ENCODE measurements at regions not wholly inside any gene's neighbourhood (a gene's known extent, or its start where the extent isn't known, plus 50 kb on each side); places are given as distances from the start of the nearest gene placed in this dataset.

DNA sequence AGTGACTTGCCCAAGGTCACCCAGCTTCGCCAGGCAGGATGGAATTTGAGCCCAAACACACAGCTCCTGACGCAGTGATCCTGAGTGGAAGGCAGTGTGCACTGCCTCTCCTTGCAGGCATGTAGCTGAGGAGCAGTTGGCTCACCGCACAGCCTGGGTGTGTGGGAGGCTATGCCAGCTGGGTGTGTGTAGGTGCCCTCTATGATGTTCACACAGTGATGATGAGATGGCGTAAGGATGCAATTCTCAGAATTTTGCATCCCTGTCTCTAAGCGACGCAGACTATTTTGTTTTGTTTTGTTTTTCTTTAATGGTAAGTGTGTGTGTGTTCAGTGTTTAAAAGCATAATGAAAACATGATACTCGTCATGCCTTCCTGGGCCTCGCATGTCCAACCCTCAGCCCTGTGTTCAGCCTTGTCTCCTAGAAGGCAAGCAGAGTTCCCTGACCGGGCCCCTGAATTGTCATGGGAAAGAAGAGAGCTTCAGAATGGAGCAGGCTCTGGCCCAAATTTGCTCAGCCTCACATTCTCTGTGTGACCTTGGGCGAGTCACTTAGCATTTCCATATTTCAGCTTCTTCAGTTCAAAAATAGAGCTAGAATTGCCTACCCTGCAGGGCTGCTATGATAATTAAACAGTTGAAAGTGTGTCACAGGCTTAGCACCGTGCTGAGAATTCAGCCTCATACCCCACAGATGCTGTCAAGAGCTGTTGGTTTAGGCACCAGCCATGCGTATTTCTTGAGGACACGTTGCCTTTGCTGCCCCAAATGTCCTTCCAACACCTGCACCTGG is 603.6 kb upstream of the RAB6C start:
- no peak for DNase-seq (ENCODE audit: low read depth)
- TF ChIP-seq, protein P1, sequence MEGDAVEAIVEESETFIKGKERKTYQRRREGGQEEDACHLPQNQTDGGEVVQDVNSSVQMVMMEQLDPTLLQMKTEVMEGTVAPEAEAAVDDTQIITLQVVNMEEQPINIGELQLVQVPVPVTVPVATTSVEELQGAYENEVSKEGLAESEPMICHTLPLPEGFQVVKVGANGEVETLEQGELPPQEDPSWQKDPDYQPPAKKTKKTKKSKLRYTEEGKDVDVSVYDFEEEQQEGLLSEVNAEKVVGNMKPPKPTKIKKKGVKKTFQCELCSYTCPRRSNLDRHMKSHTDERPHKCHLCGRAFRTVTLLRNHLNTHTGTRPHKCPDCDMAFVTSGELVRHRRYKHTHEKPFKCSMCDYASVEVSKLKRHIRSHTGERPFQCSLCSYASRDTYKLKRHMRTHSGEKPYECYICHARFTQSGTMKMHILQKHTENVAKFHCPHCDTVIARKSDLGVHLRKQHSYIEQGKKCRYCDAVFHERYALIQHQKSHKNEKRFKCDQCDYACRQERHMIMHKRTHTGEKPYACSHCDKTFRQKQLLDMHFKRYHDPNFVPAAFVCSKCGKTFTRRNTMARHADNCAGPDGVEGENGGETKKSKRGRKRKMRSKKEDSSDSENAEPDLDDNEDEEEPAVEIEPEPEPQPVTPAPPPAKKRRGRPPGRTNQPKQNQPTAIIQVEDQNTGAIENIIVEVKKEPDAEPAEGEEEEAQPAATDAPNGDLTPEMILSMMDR (IDR thresholded peaks at IDR 0.05; ENCODE audit: insufficient read depth, low read length) = no peak
- H3K4me3 ChIP-seq (ENCODE audit: low read depth, low read length) = no peak overlapping the region

DNA sequence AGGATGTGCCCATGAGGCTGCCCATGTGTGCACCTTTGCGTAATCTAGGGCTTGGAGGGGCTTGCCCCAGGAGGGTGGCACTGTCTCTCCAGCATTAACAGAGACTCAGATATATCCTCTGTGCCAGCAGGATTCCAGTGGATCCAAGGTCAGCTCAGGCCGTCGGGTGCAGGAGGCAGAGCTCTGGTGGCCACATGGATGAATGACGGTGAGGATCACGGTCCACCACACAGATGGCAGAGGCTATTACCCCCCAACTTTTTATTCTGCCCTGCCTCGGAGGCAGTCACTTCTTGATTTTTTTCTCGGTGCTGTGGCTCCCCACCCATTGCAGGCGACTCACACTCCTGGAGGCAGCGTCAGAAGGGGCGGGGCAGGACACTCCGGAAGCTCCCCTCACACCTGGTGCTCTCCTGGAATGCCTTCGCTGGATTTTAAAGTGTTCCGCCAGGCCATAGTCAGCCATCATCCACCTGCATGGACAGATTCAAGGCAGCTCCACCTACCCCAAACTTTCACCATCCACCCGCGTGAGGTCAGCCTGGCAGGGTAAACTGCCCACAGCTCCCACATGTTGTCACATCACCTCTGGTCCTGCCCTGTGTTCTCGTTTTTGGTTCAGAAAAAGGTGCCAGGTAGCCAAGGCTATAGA is 602.9 kb upstream of the RAB6C start:
- TF ChIP-seq, protein P1 (IDR thresholded peaks at IDR 0.05; ENCODE audit: insufficient read depth, low read length) = no peak
- H3K4me3 ChIP-seq (ENCODE audit: low read depth, low read length) = no peak overlapping the region
- DNase-seq (ENCODE audit: low read depth) = no peak

DNA sequence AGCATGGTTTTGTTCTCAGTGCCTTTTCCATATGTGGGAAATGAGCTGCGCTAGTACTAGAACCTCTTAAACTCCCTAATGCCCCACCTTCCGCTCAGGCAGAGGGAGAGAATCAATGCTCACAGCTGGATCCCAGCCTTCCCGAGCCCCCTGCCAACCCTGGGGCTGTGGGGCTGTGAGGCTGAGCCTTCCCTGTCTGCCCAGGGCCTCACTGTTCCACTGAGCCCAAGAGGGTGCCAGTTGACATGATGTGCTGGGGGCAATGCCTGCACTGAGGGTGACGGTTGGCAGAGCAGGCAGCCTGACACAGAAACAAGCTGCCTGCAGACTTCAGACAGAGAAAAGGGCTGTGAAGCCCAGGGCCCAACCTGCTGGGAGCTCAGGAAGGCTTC is 602.4 kb upstream of the RAB6C start:
- H3K4me3 ChIP-seq (ENCODE audit: low read depth, low read length) = no peak overlapping the region
- TF ChIP-seq, protein P1 (IDR thresholded peaks at IDR 0.05; ENCODE audit: insufficient read depth, low read length) = no peak
- no peak for DNase-seq (ENCODE audit: low read depth)

DNA sequence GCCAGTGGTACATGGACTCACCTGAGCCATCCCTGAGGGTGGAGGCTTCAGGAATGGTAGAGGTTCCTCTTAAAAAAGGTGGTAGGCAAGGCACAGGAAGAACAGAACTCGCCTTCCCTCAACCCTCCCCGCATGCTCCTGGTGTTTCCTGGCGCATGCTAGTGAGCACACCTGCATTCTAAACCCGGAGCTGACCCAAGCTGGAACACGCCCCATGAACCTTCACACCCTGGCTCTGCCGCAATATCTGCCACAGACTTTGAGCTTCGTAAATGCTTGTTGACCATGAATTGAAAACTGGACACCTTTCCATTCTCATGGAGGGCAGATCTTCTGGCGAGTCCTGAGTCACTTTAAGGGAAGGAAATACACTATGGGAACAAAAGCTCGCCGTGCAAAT is 601.3 kb upstream of the RAB6C start:
- TF ChIP-seq, protein P1 (IDR thresholded peaks at IDR 0.05; ENCODE audit: insufficient read depth, low read length) = no peak
- no peak for DNase-seq (ENCODE audit: low read depth)
- no peak overlapping the region for H3K4me3 ChIP-seq (ENCODE audit: low read depth, low read length)

DNA sequence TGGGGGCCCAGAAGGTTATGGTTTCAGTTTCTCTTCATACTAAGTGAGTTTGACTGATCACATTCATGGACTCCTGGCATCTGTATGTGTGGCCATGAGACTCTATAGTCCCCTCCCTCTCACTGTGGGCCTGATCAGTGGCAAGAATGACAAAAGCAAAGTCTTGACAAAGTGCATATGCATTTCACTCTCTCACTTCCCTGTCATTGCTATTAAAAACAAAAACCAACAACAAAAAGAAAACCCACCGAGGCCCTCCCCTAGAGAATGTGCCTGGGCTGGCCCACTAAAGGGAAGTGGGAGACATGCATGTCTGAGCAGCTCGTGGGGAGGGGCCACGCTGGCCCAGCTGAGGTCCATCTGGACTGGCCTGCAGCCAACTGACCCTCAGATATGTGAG is 600.1 kb upstream of the RAB6C start:
- H3K4me3 ChIP-seq (ENCODE audit: low read depth, low read length) = no peak overlapping the region
- DNase-seq (ENCODE audit: low read depth) = no peak
- TF ChIP-seq, protein P1 (IDR thresholded peaks at IDR 0.05; ENCODE audit: insufficient read depth, low read length) = no peak

DNA sequence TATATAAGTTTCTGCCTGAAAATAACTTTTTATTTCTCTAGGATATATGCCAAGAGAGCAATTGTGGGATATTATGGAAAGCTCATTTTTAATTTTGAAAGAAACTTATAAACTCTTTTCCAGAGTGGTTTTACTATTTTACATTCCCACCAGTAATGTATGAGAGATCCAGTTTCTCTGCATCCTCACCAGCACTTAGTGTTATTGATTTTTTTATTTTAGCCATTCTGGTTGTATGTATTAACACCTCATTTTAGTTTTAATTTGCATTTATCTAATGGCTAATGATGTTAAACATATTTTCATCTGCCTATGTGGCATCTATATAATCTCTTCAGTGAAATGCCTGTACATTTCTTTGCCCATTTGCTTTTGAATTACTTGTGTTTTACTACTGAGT is 597.7 kb upstream of the RAB6C start:
- TF ChIP-seq, protein P1 (IDR thresholded peaks at IDR 0.05; ENCODE audit: insufficient read depth, low read length) = no peak
- DNase-seq (ENCODE audit: low read depth) = no peak
- no peak overlapping the region for H3K4me3 ChIP-seq (ENCODE audit: low read depth, low read length)

Data from fibroblast of the aortic adventitia (primary cell).